Stimulated activated CD8-positive, alpha-beta memory T cell treated with anti-CD3 and anti-CD28 coated beads, Interleukin-4, amount 100 ng/mL, for 48 hours (primary cell): ENCODE measurements at regions not wholly inside any gene's neighbourhood (a gene's known extent, or its start where the extent isn't known, plus 50 kb on each side); places are given as distances from the start of the nearest gene placed in this dataset.

Source experiments
- DNase-seq: peaks from one replicate; pipeline ENCODE4 v3.0.0-alpha.2; 2020

DNA sequence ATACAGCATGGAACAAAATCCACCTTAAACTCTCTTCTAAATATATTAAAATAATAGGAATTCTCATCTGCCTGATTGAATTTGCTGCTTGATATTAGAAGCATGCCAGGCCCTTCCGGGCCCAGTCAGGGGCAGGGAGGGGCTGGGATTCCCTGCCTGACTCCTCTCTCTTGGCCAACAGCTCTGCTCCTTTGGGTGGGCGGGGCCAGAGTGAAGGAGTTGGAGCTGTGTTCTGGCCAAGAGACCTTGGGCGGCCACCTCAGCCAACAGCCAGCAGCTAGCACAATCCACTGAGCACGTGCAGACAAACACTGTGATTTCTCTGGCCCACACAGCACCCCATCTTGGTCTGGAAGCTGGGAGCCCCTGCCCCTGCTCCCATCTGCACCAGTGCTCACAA lies 140.3 kb downstream of the PJA1 start:
- no peak for DNase-seq

- DNase-seq = no peak
These were observed 141.0 kb downstream of the PJA1 start for GRCh38 chrX:69024161-69024736.

DNA sequence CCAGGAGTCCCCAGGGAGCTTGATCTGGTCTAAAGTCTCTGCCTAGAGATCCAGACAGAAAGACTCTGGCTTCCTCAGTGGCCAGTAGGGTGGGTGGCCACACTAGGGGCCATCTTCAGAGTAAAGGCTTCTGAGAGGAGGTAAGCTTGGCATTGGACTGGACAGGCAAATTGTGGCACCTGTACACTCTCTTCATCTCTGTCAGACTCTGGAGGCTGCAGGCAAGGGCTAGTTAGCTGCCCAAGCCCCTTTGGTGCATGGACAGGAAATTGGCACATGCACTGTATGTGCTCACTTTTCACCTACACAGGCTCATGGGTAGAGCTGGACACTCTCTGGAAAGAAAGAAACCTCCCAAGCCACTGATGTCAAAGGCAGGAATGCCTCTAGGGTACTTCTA lies 142.8 kb downstream of the PJA1 start:
- no peak for DNase-seq

GRCh38 chrX:69021141-69021960 lies 143.9 kb downstream of the PJA1 start:
- no peak for DNase-seq

DNA sequence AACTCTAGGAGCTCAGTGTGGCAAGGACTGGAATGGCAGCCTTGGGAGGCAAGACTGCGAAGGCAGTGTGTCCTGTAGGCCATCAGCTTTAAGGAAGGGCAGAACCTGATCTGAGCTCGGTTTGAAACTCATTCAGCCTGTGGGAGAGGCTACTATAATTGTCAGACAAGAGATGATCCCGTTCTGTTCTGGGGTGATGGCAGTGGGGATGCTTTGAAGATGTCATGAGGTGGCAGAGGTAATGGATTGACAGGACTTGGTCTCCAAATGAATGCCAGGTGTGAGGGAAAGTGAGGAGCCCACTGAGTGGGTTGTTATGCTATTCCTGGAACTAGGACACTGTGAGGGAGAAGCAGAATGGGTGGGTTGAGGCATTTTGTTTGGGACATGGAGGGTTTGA lies 144.9 kb downstream of the PJA1 start:
- DNase-seq = no peak

- DNase-seq = no peak
These were observed 146.0 kb downstream of the PJA1 start for GRCh38 chrX:69019073-69019890.

GRCh38 chrX:69018416-69019072 lies 146.7 kb downstream of the PJA1 start:
- DNase-seq = no peak

GRCh38 chrX:69016293-69016941 lies 148.8 kb downstream of the PJA1 start:
- no peak for DNase-seq

GRCh38 chrX:69015564-69016292 lies 149.5 kb downstream of the PJA1 start:
- DNase-seq = no peak

- DNase-seq = no peak
These were observed 150.1 kb downstream of the PJA1 start for GRCh38 chrX:69015156-69015555.

- DNase-seq = no peak
These were observed 151.1 kb downstream of the PJA1 start for GRCh38 chrX:69014200-69014599.

- DNase-seq = no peak
These were observed 154.9 kb downstream of the PJA1 start for GRCh38 chrX:69010339-69010738.

DNA sequence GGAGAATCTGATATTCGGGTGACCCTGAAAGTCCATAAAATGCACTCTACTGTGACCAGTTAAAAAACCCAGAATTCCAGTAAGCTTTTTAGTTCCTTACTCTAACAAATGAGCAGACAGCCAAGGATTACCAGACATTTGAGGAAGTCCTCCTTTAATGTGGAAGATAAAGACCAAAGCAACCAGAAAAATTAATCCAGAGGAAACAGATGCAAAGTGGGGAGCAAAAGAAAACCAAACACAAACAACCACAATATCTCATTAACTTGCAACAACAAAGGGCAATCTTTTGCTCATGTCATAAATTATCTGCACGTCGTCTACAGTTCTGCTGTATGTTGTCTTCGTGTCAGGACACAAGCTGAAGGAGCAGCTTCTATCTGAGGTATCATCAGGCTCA lies 164.4 kb downstream of the PJA1 start:
- DNase-seq = no peak

GRCh38 chrX:68999931-69000330 lies 165.3 kb downstream of the PJA1 start:
- DNase-seq = no peak

GRCh38 chrX:68999356-68999755 lies 165.9 kb downstream of the PJA1 start:
- no peak for DNase-seq

- no peak for DNase-seq
These were observed 166.5 kb downstream of the PJA1 start for GRCh38 chrX:68998716-68999115.

DNA sequence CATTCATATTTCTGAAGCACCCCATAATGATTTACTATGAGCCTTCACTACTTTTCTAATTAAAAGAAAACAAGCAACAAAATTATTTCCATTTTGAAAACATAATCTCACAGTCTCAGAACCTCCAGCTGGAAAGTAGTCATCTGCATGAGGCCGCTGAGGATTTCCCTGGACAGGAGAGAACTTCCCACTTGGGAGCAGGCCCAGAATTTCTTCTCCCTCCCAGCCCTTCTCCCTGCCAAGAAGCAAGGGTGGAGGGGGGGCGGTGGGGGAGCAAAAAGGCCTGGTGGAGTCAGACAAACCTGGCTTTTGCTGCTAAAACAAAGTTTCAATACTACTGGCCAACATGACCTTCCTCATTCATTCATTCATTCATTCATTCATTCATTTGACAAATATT lies 167.3 kb downstream of the PJA1 start:
- no peak for DNase-seq

- DNase-seq = no peak
These were observed 167.7 kb downstream of the PJA1 start for GRCh38 chrX:68997511-68997910.

- DNase-seq = no peak
These were observed 167.1 kb downstream of the EFNB1 start for GRCh38 chrX:68995780-68996551.

GRCh38 chrX:68995386-68995779 lies 166.6 kb downstream of the EFNB1 start:
- no peak for DNase-seq

DNA sequence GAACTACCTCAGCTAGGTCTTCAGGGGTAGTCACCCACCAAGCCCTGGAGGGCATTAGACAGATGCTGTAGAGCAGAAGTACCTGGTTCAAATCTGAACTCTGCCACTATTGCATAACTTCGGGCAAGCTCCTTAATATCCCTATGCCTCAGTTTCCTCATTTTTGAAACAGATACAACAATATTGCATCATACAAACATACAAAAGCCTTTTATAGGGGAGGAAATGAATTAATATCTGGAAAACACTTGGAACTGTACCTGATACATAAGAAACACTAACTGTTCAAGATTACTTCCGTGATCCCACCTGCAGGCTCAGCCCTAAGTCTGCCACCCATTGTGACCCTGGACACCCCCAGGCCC lies 166.1 kb downstream of the EFNB1 start:
- DNase-seq = no peak
